ENCODE measurements at regions not wholly inside any gene's neighbourhood (a gene's known extent, or its start where the extent isn't known, plus 50 kb on each side); places are given as distances from the start of the nearest gene placed in this dataset.
"Not testable (repeated sequence)": the region's sequence is repeated elsewhere in the genome, so short reads cannot be mapped to it uniquely, and the experiment has no call there.

DNA sequence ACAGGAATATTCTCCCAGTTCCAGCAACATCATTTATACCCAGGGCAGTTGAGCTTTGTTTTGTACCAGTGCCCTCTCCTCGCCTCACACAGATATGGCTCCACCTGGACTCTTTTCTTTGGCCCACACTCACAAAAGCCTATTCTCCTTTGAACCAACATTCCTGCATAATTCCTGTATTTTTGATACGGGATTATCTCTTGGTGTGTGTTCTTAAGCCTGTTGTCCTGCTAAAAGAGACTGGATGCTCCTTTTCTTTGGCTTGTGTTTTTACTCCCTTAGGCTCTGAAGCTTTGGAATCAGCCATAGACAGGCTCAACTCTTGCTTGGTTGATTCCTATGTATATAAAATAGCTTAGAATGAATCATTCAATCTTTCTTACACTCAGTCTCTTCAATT is 305.4 kb upstream of the SATB1 start:
- DNase-seq (ENCODE audit: low spot score), result no peak

GRCh38 chr3:18729671-18730070 is 304.5 kb upstream of the SATB1 start:
- DNase-seq (ENCODE audit: low spot score), result no peak

GRCh38 chr3:18725668-18726407 is 300.7 kb upstream of the SATB1 start:
- DNase-seq (ENCODE audit: low spot score), result no peak

GRCh38 chr3:18724456-18724855 is 299.3 kb upstream of the SATB1 start:
- no peak for DNase-seq (ENCODE audit: low spot score)

- no peak for DNase-seq (ENCODE audit: low spot score)
These were observed 298.2 kb upstream of the SATB1 start for GRCh38 chr3:18723206-18723810.

DNA sequence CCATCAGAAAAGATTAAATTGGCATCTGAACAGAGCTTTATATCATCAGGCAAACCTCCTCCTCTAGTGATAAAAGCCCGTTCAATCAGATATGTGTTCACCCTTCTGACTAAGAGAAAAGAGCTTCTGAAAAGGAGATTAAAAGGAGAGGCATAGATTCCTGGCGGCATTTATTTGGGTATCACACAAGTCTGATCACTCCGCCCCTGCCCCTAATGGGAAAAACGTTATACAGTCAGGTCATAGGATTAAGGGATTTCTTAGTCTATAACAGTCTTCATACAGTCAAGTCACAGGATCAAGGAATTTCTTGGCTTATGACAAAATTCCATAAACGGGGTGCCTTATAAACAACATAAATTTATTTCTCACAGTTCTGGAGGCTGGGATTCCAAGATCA is 295.4 kb upstream of the SATB1 start:
- DNase-seq (ENCODE audit: low spot score), result no peak

DNA sequence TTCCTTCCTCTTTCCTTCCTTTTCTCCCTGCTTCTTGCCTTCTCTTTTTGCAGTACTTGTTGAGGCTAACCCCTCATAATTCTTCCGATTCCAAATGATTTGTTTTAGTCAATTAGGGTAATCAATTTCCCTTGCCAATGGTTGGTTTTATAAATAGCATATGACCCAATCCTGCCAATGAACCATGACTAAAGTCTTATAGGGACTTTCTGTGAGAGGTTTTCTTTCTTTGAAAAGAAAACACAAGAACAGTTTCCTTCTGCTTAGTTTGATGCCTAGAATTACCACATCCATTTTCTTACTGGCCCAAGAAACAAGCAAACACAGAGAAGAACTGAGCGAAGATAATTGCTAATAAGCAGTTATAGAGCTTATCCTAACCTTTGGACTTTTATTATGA is 292.5 kb upstream of the SATB1 start:
- DNase-seq (ENCODE audit: low spot score), result no peak

GRCh38 chr3:18716821-18717220 is 291.7 kb upstream of the SATB1 start:
- no peak for DNase-seq (ENCODE audit: low spot score)

- no peak for DNase-seq (ENCODE audit: low spot score)
These were observed 291.0 kb upstream of the SATB1 start for GRCh38 chr3:18716101-18716500.

DNA sequence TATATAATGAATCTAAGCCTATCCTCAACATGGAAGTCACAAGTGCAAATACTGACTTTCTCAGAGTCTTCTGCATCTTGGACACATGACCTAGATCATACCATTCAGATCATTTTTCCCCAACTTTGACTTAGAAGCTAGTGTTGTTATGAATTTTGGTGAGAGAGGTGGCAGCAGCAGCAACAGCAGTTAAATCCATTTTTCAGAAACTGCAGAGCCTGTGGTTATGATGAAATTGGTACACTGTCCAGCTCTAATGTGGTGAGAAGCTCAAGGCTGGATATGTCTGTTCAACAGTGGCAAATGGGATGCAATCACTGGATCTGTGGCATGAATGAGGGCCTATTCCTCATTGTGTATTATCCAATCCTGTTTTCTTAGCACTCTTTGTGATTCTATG is 290.1 kb upstream of the SATB1 start:
- no peak for DNase-seq (ENCODE audit: low spot score)

GRCh38 chr3:18713577-18713951 is 288.4 kb upstream of the SATB1 start:
- no peak for DNase-seq (ENCODE audit: low spot score)

GRCh38 chr3:18712713-18713576 is 287.8 kb upstream of the SATB1 start:
- DNase-seq (ENCODE audit: low spot score), result no peak

- no peak for DNase-seq (ENCODE audit: low spot score)
These were observed 279.2 kb upstream of the SATB1 start for GRCh38 chr3:18704326-18704725.

DNA sequence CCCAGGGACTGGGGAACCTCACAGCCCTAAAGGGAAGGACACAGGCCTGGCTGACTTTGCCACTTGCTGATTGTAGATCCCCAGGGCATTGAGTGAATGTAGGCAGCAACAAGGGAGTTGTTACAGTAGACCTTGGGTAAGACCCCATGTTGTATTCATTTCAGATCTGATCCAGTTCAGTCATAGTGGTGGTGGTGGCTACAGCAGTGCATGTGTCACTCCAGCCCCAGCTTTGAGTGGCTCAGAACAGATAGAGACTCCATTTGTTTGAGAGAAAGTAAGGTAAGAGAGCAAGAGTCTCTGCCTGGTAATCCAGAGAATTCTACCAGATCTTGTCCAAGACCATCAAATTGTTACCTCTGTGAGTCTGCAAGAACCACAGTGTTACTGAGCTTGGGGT is 278.7 kb upstream of the SATB1 start:
- no peak for DNase-seq (ENCODE audit: low spot score)

- DNase-seq (ENCODE audit: low spot score), result not testable (repeated sequence)
These were observed 268.6 kb upstream of the SATB1 start for GRCh38 chr3:18693588-18694329.

- no peak for DNase-seq (ENCODE audit: low spot score)
These were observed 262.1 kb upstream of the SATB1 start for GRCh38 chr3:18687286-18687685.

GRCh38 chr3:18683900-18684299 is 258.8 kb upstream of the SATB1 start:
- no peak for DNase-seq (ENCODE audit: low spot score)

GRCh38 chr3:18681818-18682345 is 256.7 kb upstream of the SATB1 start:
- no peak for DNase-seq (ENCODE audit: low spot score)

DNA sequence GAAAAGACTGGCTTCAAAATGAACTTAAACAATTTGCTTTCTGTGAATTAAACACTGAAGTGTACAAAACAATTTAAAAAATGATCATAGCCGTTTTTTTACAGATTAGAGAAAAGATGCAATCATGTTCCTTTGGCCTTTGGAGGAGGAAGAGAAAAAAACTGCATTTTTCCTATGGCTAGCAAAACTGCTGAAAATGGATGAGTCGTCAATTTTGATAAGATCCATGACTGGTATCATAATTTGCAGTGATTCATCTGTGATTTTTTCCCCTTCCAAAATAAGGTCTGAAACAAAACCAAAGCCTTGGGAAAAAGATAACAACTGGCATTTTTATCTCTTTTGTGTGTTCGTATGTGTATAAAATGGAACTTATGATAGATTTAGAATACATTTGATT is 255.6 kb upstream of the SATB1 start:
- DNase-seq (ENCODE audit: low spot score), result no peak

DNA sequence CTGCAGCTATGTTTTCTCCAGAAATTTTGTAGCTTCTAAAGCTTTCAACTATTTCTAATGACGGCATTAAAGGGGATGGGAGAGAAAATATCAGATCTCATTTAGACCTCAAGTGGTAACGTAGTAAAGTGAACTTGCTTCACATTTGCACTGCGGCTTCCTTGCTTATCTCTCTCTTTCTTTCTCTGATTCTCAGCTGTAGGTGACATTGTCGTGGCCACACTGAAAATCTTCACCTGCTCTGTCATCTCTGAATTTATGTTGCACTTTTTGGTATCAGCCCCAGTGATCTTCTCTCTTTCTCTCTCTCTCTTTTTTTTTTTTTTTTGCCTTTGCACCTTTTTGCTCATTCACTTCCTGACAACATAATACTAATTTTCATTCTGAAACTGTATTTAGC is 254.1 kb upstream of the SATB1 start:
- DNase-seq (ENCODE audit: low spot score), result no peak

GRCh38 chr3:18675197-18675596 is 250.1 kb upstream of the SATB1 start:
- no peak for DNase-seq (ENCODE audit: low spot score)

DNA sequence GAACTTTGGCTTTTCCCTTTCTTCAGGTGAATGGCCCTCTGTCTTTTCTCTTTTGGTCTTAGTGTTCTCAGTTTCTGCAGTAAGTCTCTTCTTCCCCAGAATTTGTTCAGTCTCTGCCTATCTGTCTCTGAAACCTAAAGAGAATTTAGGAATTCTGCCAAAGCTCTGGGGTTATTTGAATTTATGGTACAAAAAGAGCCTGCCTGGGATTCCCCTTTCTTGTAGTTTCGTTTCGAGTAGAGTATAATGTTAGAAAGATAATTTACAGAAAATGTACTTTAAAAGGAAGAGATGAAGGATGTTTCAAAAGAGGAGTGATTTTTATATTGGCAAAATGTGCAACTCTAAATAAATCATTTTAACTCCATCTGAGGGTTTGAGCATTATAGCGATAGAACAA is 247.4 kb upstream of the SATB1 start:
- no peak for DNase-seq (ENCODE audit: low spot score)

Measured in D341Med (cell line).